ENCODE measurements at regions not wholly inside any gene's neighbourhood (a gene's known extent, or its start where the extent isn't known, plus 50 kb on each side); places are given as distances from the start of the nearest gene placed in this dataset.
A peak's percentile ranks its signal among the peaks of the same experiment; 100 is the strongest.

- ATAC-seq (no peak), DNase-seq (ENCODE audit: low spot score) (no peak)
- intact Hi-C loops (cut with DNase I), result no loop called here
Measured at GRCh38 chr2:17311771-17312511, 206.3 kb downstream of the RAD51AP2 start.

DNA sequence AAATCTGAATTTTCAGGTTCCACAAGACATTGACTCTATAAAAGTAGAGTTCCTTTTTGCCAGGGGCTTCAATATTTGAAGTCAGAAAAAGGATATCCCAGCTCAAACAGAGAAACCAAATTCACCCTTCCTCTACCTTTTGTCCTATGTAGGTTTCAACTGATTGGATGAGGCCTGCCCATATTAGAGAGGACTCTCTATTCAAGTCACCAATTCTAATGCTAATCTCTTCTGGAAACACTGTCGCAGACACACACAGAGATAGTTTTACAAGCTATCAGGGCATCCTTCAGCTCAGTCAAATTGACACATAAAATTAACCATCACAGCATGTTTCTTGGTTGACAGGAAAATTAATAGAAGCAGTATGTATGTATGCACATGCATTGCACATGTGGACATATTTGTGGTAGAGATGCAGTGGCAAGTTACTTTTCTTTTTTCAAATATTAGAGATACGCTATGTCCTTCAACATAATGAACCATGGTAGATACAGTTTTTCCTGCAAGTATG, 207.1 kb downstream of the RAD51AP2 start:
- ATAC-seq, result no peak
- no peak for DNase-seq (ENCODE audit: low spot score)
- intact Hi-C loops (cut with DNase I), result no loop called here

DNA sequence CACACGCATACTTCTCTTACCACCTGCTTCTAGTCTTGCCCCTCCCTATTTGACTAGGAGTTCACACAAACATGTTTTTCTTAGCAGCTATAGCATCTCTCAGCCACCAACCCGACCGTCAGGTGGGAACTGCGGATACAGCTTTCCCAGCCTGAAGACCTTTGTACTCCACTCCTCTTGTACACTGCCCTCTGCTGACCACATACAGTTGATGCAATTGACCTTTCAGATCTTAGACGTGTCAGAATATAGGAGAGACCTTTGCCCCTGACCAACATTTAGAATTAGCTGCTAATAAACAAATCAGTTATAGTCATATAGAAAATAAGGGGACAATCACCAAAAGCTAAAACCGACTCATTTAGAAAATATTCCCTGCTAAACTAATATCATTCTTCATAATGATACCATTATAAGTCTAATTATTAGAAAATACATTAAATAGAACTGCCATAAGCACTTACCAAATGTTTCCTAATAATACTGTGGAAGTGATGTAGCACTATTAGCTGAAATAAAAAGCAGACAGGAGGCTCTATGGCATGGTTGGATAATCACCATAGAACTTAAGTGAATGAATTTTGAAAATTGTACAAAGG, 208.4 kb downstream of the RAD51AP2 start:
- ATAC-seq (peak; percentile 59), DNase-seq (ENCODE audit: low spot score) (no peak)
- intact Hi-C loops (cut with DNase I), result no loop called here

GRCh38 chr2:17309181-17309580, 209.1 kb downstream of the RAD51AP2 start:
- ATAC-seq, result no peak
- DNase-seq (ENCODE audit: low spot score), result no peak
- intact Hi-C loops (cut with DNase I), result no loop called here

DNA sequence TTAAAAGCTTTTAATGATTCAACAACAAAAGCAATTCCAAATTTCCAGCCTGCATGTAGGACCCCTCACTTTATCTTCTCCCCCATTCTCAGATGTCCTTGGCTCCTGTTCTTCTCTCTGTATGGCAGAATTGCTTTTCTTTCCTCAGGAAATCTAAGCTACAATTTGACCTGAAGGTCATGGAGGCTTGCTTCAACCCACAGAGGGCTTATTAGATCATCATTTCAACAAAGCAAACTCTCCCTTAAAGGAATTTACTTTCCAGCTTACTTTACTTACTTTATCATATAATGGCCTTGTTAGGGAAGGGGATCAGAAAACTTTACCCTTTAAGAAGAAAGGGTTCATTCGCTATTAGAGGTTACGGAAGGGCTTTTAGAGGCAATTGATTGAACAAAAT, 211.5 kb downstream of the RAD51AP2 start:
- DNase-seq (ENCODE audit: low spot score) (no peak), ATAC-seq (no peak)
- intact Hi-C loops (cut with DNase I), result no loop called here

DNA sequence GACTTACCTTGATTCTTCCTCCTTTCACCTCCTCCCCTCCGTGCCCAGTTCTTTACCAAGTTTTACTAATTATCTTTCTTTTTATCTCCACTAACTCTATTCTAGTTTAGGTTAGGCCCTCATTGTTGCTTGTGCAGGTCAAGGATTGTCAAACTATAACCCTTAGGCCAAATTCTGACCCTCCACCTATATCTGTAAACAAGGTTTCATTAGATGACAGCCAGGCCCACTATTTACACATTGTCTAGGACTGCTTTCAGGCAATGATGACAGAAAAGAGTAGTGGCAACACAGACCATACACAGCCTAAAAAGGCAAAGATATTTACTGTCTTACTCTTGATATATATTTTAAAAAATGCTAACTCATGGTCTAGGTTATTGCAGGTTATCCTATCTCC, 212.0 kb downstream of the RAD51AP2 start:
- ATAC-seq, result no peak
- DNase-seq (ENCODE audit: low spot score), result no peak
- intact Hi-C loops (cut with DNase I), result no loop called here

DNA sequence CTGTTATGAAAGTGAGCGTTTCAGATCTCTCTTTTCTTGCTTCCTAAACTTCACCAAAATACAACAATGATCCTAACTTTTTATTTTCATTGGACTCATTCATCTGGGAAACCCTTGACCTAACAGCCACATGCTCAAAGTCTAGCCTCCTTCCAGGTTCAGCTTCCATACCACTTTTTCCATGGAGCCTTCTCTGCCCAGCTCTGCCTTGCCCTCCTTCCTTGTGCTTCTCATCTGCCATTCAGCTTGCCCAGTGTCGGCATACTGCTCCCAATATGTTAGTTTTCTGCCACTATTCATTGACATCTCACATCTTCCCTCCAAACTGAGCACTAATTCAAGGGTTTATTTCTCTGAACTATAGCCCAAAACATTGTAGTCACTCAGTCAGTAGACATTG, 214.7 kb downstream of the RAD51AP2 start:
- ATAC-seq (no peak), DNase-seq (ENCODE audit: low spot score) (no peak)
- intact Hi-C loops (cut with DNase I), result no loop called here

DNA sequence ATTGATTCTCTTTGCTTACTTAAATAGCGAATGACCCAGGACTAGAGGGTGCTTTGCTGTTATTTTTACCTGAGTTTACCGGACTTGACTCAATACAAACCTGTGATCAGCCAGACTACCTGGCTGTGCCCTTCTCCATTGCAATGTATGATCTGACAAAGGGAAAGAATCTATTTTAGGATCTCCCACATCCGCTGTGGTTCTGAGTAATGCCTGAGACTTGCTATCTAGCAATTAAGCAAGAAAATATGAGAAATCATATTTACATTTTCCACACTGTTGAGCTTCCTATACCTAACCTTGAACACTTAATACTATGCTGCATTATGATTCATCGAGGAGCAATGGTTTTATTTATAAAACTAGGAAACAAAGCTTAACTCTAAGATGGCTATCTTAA, 215.2 kb downstream of the RAD51AP2 start:
- intact Hi-C loops (cut with DNase I), result no loop called here
- ATAC-seq (no peak), DNase-seq (ENCODE audit: low spot score) (no peak)

- DNase-seq (ENCODE audit: low spot score), result no peak
- ATAC-seq, result no peak
- intact Hi-C loops (cut with DNase I), result no loop called here
Measured at GRCh38 chr2:17302281-17302680, 216.0 kb downstream of the RAD51AP2 start.

- ATAC-seq (no peak), DNase-seq (ENCODE audit: low spot score) (no peak)
- intact Hi-C loops (cut with DNase I), result no loop called here
Measured at GRCh38 chr2:17301437-17301836, 216.8 kb downstream of the RAD51AP2 start.

GRCh38 chr2:17299891-17300540, 218.2 kb downstream of the RAD51AP2 start:
- intact Hi-C loops (cut with DNase I), result no loop called here
- ATAC-seq (no peak), DNase-seq (ENCODE audit: low spot score) (no peak)

GRCh38 chr2:17298453-17298852, 219.8 kb downstream of the RAD51AP2 start:
- intact Hi-C loops (cut with DNase I), result no loop called here
- no peak for DNase-seq (ENCODE audit: low spot score)
- ATAC-seq, result no peak

DNA sequence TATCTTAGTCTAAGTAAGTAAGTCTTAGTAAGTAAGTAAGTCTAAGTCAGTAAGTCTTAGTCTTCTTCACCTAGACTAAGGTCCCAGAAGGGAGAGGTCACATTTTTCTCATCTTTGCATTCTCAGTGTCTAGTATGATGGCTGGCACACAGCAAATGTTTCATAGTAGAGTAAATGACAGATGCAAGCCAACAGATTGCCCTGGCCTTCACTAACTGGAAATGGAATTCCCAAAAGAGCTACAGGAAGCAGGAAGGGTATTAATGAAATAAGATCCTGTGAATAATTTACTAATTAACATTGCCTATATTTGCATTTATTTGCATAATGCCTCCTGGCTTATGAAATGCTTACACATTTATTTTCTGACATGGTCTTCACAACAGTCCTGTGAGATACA, 221.6 kb downstream of the RAD51AP2 start:
- ATAC-seq (no peak), DNase-seq (ENCODE audit: low spot score) (no peak)
- intact Hi-C loops (cut with DNase I), result no loop called here

DNA sequence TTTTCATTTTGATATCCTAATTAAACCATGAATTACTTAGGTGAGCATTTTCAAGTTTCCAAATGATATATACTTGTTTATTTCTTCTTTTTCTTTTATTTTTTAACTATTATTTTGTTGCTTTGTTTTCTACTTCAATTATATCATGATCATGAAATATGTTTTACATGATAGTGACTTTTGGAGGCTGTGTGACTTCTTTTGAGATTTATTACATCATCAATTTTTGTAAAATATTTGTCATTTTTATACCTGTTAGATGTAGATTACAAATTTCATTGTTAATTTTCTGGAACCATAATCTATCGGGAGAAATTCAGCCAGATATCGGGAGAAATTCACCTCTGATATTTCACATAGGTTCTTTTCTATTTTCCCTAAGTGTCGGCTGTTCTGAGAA, 228.6 kb downstream of the RAD51AP2 start:
- intact Hi-C loops (cut with DNase I), result no loop called here
- DNase-seq (ENCODE audit: low spot score), result no peak

GRCh38 chr2:17287183-17287582, 231.1 kb downstream of the RAD51AP2 start:
- intact Hi-C loops (cut with DNase I), result no loop called here
- no peak for DNase-seq (ENCODE audit: low spot score)
- no peak for ATAC-seq

More for the DNA sequence above, 228.6 kb downstream of the RAD51AP2 start:
- no peak for ATAC-seq

GRCh38 chr2:17282826-17283225, 235.4 kb downstream of the RAD51AP2 start:
- no peak for ATAC-seq
- DNase-seq (ENCODE audit: low spot score), result no peak
- intact Hi-C loops (cut with DNase I), result no loop called here

- ATAC-seq, result no peak
- intact Hi-C loops (cut with DNase I), result no loop called here
- DNase-seq (ENCODE audit: low spot score), result no peak
Measured at GRCh38 chr2:17282245-17282644, 236.0 kb downstream of the RAD51AP2 start.

DNA sequence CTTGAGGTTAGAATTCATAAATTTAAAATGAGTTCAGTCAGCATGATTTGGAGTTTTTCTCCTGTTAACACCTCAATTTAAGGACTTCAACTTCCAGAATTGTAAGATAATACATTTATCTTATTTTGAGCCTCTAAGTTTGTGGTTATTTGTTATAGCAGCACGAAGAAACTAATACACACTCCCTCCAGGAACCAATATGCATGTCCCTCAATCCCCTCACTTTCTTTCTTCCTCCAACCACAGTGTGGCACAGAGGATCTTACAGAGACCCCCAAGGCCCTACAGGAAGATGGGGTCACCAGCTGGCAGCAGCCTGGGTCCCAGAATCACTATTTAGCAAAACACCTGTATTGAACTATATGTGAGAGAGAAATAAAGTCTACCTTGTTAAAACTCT, 242.0 kb downstream of the RAD51AP2 start:
- intact Hi-C loops (cut with DNase I), result no loop called here
- ATAC-seq (no peak), DNase-seq (ENCODE audit: low spot score) (no peak)

DNA sequence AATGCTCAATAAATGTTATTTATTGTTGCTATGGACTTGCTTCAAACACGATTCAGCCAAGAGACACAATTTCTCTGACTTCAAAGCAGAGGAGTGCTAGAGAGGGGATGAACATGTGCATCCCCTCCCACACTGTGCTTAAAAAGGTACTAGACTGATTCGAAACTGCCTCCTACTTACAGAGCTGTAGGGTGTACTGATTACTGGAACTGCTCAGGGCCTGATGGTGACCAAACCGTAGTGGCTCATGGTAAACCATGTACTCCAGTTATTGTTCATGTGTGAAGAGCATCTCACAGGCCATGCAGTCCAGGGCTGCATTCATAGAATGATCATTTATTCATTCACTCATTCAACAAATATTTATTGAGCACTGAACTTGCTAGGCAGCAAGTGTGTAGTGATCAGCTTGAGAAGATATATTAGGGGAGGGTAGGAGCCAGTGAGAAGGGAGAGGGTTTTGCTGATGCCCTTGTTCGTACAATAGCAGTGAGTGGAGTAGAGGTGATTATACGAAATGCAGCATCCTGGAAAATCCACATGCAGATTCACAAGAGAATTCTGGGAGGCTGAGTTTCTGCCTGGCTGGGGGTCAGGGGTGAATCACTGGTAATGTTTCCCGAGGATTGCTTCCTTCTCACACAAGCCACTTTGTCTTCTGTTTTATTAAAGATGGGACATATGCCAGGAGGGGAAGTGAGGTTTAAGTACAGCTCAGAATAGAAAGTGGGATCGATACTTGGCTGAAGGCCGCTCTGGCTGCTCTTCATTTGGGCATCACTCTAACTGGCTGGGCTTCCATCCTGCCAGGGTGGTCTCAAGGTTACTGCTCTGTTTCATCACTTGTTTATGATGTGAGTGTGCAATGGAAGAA, 245.4 kb downstream of the RAD51AP2 start:
- intact Hi-C loops (cut with DNase I), result no loop called here
- DNase-seq (ENCODE audit: low spot score) (no peak), ATAC-seq (no peak)
